ENCODE measurements at regions not wholly inside any gene's neighbourhood (a gene's known extent, or its start where the extent isn't known, plus 50 kb on each side); places are given as distances from the start of the nearest gene placed in this dataset.

- no peak for DNase-seq (ENCODE audit: low spot score)
Observed at GRCh38 chr18:45435810-45436209, 179.5 kb upstream of the SLC14A2 start.

DNA sequence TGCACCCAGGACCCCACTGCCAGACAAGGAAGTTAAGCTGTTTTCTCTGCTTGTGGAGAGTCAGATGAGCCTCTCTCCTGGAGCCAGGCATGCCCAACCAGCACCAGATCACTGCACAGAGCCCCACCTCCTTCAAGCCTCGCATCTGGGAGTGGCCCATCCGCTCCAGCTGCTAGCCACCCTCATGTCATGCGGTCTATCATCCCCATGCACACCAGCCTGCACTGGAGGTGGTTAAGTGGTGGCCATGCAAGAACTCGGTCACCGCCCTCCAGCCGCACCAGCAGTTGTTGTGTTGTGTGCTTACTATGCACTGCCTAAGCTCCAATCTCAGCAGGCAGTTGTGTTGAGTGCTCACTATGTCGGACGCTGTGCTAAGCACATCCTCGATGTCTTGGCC, 177.9 kb upstream of the SLC14A2 start:
- no peak for DNase-seq (ENCODE audit: low spot score)

- DNase-seq (ENCODE audit: low spot score) = no peak
Observed at GRCh38 chr18:45439851-45440645, 175.2 kb upstream of the SLC14A2 start.

DNA sequence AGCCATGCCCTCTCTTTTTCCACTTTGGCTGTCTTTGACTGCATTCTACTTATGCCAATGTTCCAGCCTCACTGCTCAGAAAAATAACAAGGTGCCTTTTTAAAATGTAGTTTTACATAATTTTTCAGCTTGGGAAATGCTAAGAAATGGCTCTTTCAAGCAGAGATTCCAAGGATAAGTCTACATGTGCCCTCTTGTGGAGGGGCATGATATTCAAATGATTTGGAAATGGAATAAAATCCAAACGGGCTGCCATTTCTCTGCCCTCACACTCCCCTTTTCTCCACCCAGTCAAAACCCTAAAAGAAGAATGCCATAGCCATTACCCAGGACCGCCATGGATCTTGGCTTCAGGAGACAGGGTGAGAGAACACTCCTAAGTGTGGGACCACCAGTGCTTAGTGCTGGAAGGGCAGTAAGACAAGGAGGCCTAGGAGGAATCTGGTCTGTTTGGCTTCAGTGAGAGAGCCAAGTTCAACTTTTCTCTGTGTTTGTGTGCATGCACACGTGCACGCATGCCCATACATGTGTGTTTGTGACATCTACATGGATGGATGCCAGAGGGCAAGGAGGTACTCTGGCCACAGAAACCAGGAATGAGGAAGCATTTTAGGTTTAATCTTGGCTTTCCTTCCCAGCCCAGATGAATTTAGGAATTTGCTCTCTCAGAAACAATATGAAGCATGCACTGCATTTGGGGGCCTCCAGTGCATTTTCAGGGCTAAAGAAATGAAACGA, 174.0 kb upstream of the SLC14A2 start:
- no peak for DNase-seq (ENCODE audit: low spot score)

- no peak for DNase-seq (ENCODE audit: low spot score)
Observed at GRCh38 chr18:45444040-45444439, 171.2 kb upstream of the SLC14A2 start.

DNA sequence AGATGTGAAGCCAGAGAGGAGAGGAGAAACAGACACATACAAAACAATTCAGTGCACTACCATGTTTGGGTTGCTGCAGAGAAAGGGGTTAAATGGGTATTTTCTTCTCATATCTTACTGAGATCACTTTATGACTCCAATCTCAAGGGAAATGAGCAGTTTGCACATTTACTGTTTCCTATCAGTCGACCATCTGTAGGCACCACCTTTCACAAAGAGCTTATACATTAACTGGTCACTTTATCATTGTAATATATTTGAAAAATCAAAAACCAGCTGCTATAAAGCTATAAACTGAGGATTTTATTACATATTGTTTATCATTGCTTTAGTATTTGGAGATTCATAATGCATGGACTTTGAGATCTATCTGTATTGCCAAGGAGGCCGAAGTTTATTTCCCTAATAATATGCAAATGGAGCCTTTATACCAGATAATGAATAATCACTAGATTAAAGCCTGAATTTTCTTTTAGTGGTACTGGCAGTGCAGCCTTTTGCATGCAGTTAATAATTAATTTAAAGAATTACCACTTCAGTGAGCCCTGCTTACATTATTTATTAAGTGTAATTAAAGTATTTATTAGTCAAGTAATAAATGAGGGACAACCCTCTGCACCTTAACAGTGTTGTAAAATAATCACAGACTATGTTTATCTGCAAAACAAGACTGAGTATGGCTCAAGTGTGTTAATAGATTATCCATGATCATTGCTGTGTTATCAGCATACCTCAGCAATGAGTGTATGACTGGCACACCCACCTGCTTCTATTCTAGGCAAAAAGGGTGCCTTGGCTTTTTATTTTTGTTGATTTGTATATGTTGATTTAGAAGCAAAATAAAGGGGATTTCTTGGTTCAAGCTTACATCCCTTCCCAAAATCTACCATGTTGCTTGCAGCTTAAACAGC, 167.7 kb upstream of the SLC14A2 start:
- no peak for DNase-seq (ENCODE audit: low spot score)

- DNase-seq (ENCODE audit: low spot score) = no peak
Observed at GRCh38 chr18:45448871-45449270, 166.4 kb upstream of the SLC14A2 start.

- DNase-seq (ENCODE audit: low spot score) = no peak
Observed at GRCh38 chr18:45449418-45450227, 165.7 kb upstream of the SLC14A2 start.

- DNase-seq (ENCODE audit: low spot score) = no peak
Observed at GRCh38 chr18:45456090-45457021, 158.9 kb upstream of the SLC14A2 start.

GRCh38 chr18:45458033-45458432, 157.2 kb upstream of the SLC14A2 start:
- DNase-seq (ENCODE audit: low spot score) = no peak

GRCh38 chr18:45462179-45462578, 153.1 kb upstream of the SLC14A2 start:
- no peak for DNase-seq (ENCODE audit: low spot score)

- DNase-seq (ENCODE audit: low spot score) = no peak
Observed at GRCh38 chr18:45463451-45463850, 151.8 kb upstream of the SLC14A2 start.

DNA sequence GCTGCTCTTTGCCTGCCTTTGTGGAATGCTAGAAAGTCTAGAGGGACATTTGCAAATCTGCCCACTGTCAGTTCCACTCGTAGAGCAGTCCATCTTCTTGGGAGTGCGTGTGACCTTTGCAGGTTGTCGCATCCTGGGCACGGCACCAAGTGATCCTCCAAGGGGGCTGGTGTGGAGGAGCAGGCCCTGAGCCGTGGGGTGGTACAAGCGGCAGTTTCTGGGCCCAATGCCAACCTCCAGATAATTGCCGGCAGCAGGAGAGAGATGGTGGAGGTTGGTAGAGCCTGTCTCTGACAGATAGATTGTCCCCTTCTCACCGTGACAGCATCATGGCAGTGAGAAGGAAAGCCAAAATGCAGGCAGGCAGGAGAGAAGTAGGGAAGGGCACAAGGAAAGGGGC, 150.7 kb upstream of the SLC14A2 start:
- no peak for DNase-seq (ENCODE audit: low spot score)

DNA sequence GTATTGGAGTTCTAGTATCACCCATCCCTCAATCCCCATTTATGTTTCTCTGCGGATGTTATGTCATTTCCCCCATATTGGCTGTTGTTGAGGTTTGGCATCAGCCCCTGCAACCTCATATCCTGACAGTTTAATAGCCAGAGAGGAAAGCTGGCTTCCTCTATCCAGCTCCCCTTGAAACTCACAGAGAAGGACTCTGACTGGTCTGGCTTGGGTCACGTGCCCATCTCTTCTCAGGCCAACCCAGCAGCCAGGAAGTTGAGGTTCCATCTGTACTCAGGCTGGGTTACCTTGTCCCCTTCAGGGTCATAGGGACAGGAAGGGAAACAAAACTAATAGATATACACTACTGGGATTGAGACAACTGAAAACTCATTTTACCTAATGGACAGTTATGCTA, 148.0 kb upstream of the SLC14A2 start:
- no peak for DNase-seq (ENCODE audit: low spot score)

- no peak for DNase-seq (ENCODE audit: low spot score)
Observed at GRCh38 chr18:45467945-45468344, 147.3 kb upstream of the SLC14A2 start.

- DNase-seq (ENCODE audit: low spot score) = no peak
Observed at GRCh38 chr18:45478889-45479288, 136.4 kb upstream of the SLC14A2 start.

DNA sequence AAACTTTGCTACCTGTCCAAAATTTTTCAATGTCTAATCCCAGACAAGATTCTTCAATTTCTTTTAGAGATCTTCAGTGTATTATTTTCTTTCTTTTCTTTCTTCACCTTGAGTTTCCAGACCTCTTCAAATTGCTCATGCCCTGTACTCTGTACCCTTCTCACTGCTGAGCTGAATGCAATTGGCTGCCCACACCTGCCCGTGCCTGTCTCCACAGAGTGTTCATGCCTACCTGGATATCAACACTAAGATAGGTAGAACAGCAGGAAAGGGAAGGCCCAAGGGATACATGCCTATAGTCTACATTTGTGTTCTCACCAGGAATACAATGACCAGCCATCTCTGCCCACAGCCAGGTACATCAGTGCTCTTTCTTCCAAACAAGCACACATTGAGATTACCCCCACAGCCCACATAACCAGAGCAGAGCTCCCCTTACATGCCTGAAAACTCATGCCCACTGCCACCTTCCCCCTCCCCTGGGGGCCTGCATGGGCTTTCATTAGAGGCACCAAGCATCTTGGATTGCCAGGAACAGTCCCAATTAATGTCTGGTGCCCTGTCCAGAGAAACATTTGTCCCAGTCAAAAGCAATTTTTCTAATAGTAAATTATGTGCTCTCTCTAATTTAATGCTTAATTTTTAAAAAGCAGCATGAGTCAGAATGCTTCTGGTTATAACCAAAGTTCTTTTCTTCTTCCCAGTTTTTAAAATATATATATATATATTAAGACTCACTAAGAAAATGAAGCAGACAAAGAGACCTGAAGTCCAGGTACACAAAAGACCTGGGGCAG, 134.9 kb upstream of the SLC14A2 start:
- no peak for DNase-seq (ENCODE audit: low spot score)

DNA sequence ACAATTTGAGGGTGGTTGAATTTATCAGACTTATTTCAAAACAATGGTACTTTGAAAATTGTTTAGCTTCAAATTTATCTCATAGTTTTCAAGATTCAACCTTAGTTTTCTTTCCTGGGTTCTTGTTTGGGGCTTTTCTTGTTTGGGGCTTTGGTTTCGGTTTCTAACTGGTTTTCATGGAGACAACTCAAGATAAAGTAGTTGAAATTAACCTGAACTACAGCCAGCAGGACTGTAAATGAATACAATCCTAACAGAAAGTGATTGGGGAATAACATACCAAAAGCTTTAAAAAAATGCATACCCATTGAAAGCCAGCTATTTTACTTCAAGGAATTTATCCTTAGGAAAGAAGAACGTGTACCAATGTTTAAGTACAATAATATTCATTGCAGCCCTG, 133.5 kb upstream of the SLC14A2 start:
- DNase-seq (ENCODE audit: low spot score) = no peak

GRCh38 chr18:45482286-45482685, 133.0 kb upstream of the SLC14A2 start:
- DNase-seq (ENCODE audit: low spot score) = no peak

- DNase-seq (ENCODE audit: low spot score) = no peak
Observed at GRCh38 chr18:45487581-45487980, 127.7 kb upstream of the SLC14A2 start.

All from putamen (tissue), 1 donor.